Fibroblast of mammary gland (primary cell): ENCODE measurements at regions not wholly inside any gene's neighbourhood (a gene's known extent, or its start where the extent isn't known, plus 50 kb on each side); places are given as distances from the start of the nearest gene placed in this dataset.

Source experiments
- DNase-seq: peaks from one replicate; pipeline ENCODE4 v3.0.0-alpha.2; 2010; ENCODE audit warnings: low read depth
- H3K4me3 ChIP-seq: 2 replicates; pipeline ENCODE4 v1.5.1; 2011; ENCODE audit warnings: low read depth, mild to moderate bottlenecking, low read length, moderate library complexity; ENCODE audit not compliant: control insufficient read depth
- TF ChIP-seq, protein P1 (sequence below): conservative IDR thresholded peaks from 2 replicates; pipeline ENCODE4 v1.5.1; 2011; ENCODE audit warnings: low read depth, low read length, inconsistent platforms; ENCODE audit not compliant: control insufficient read depth, insufficient read depth

DNA sequence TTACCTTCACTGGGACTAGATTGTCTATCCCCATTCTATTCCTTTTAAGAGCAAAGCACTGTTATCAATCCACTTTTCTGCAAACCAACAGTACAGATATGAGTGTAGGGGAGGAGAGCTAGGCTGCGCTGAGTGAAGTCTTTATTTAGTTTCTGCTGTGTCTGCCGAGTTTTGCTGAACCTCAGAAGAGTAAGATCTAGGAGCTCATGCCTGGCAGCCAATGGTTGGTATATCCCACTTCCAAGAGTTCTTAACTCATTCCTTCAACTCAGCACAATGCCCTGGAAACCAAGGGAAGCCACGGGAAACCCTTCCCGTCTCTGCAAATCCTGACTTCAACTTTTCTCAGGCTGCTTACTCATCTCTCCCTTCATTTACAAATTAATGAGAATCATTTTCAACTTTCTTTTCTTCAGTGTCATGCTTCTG, 58.0 kb upstream of the JAK2 start:
- TF ChIP-seq, protein P1, sequence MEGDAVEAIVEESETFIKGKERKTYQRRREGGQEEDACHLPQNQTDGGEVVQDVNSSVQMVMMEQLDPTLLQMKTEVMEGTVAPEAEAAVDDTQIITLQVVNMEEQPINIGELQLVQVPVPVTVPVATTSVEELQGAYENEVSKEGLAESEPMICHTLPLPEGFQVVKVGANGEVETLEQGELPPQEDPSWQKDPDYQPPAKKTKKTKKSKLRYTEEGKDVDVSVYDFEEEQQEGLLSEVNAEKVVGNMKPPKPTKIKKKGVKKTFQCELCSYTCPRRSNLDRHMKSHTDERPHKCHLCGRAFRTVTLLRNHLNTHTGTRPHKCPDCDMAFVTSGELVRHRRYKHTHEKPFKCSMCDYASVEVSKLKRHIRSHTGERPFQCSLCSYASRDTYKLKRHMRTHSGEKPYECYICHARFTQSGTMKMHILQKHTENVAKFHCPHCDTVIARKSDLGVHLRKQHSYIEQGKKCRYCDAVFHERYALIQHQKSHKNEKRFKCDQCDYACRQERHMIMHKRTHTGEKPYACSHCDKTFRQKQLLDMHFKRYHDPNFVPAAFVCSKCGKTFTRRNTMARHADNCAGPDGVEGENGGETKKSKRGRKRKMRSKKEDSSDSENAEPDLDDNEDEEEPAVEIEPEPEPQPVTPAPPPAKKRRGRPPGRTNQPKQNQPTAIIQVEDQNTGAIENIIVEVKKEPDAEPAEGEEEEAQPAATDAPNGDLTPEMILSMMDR: no peak
- DNase-seq: peak; percentile 35
- no peak overlapping the region for H3K4me3 ChIP-seq

DNA sequence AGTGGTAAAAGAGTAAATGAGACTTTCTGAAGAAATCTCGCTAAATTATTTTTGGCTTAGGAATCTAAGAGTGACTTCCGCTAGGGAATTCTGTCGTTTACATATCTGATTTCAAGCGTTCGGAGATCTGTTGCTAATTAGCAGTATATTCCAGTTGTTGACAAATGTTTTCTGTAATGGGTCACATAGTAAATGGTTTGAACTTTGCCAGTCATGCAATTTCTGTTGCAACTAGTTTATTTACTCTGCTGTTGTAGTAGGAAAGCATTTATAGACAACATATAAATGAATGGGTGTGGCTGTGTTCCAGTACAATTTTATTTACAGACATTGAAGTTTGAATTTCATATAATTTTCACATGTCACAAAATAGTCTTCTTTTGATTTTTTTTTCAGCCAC, 57.4 kb upstream of the JAK2 start:
- DNase-seq: peak; percentile 44

DNA sequence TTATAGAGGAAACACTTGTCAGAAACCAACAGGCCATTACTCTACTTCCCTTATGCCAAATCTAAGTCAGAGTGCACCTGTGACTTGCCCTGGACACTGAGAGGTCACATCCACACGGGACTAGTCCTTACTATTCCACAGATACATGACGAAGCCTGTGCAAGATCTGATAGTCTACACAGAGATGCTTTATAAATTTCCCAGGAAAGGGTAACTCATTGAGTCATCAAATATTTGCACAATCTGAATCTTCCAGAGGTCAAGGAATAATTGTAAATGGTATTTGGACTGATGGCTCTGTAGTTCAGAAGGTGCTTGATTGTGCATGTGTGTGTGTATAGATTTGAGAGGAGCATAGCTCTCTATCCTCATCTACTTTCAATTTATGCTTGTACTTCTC, 55.2 kb upstream of the JAK2 start:
- H3K4me3 ChIP-seq: no peak overlapping the region
- DNase-seq: peak; percentile 27
- TF ChIP-seq, protein P1: no peak

More for the DNA sequence above, 57.4 kb upstream of the JAK2 start:
- TF ChIP-seq, protein P1: no peak
- no peak overlapping the region for H3K4me3 ChIP-seq

DNA sequence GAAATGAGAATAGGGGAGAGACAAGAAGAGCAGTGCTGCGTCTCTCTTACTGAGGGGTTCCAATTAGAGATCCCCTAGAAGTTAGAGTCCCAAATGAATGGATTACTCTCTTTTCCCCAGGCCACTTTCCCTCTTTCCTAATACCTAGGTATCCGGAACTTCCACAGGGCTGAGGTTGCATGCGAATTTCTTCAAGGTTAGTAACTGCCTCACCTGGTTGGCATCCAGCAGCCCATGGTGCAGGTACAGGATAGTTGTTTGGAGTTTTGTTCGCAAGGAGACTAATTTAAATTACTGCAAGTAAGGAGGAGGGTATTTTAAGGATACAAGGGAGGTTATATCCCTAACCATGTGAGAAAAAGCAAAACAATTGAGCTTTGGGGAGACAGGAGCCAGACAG, 52.4 kb upstream of the JAK2 start:
- TF ChIP-seq, protein P1: no peak
- no peak overlapping the region for H3K4me3 ChIP-seq
- no peak for DNase-seq

- H3K4me3 ChIP-seq: no peak overlapping the region
- DNase-seq: peak; percentile 66
- TF ChIP-seq, protein P1: no peak
These were observed 51.9 kb upstream of the JAK2 start for GRCh38 chr9:4933177-4933576.

GRCh38 chr9:4933861-4934260, 51.2 kb upstream of the JAK2 start:
- no peak overlapping the region for H3K4me3 ChIP-seq
- TF ChIP-seq, protein P1: no peak
- no peak for DNase-seq
